Right atrium auricular region (tissue), 2 donors: ENCODE measurements at regions not wholly inside any gene's neighbourhood (a gene's known extent, or its start where the extent isn't known, plus 50 kb on each side); places are given as distances from the start of the nearest gene placed in this dataset.
"Not testable (repeated sequence)": the region's sequence is repeated elsewhere in the genome, so short reads cannot be mapped to it uniquely, and the experiment has no call there.

Experiments used
- DNase-seq: peaks from one replicate; pipeline ENCODE4 v3.0.0-alpha.2; 2019; ENCODE audit warnings: low spot score
- H3K27ac ChIP-seq, 2 donors: fragments of 200-600 bp; sonication (generic); 1 replicate in 1 of 2; 2 replicates in 1 of 2; pipeline ENCODE4 v1.5.1; 2016 to 2019
- H3K27me3 ChIP-seq, 2 donors: fragments of 200-600 bp; sonication (generic); one replicate each; pipeline versions ENCODE4 v1.5.1 to v1.6.0; 2017 to 2019
- H3K36me3 ChIP-seq: fragments of 200-600 bp; sonication (generic); one replicate; pipeline ENCODE4 v1.5.1; 2016
- H3K4me1 ChIP-seq, 2 donors: fragments of 200-600 bp; sonication (generic); one replicate each; pipeline versions ENCODE4 v1.5.1 to v1.6.0; 2017 to 2019
- H3K4me3 ChIP-seq, 2 donors: fragments of 200-600 bp; sonication (generic); 1 replicate in 1 of 2; 2 replicates in 1 of 2; pipeline ENCODE4 v1.5.1; 2017 to 2019; ENCODE audit warnings: mild to moderate bottlenecking in 1 of 2, moderate library complexity in 1 of 2
- H3K9me3 ChIP-seq, 2 donors: fragments of 200-600 bp; sonication (generic); one replicate each; pipeline ENCODE4 v1.5.1; 2019
- CTCF ChIP-seq, 2 donors: fragments of 200-600 bp; sonication (generic); IDR thresholded peaks; one replicate each; pipeline ENCODE4 v1.5.1; 2019; ENCODE audit warnings: antibody characterized with exemption in 2 of 2

- Histone ChIP-seq H3K4me1 (no peaks in the 10 kb centered on the region), H3K27me3 (no peaks in the 10 kb centered on the region), H3K36me3 (no peaks in the 10 kb centered on the region), H3K4me3 (no peak overlapping the region), H3K27ac (no peak overlapping the region), H3K9me3 (no peaks in the 10 kb centered on the region)
- TF ChIP-seq CTCF (IDR thresholded peaks at IDR 0.05) = no peak
- no peak for DNase-seq
These were observed 250.8 kb downstream of the FOXD2 start for GRCh38 chr1:47688461-47689296.

DNA sequence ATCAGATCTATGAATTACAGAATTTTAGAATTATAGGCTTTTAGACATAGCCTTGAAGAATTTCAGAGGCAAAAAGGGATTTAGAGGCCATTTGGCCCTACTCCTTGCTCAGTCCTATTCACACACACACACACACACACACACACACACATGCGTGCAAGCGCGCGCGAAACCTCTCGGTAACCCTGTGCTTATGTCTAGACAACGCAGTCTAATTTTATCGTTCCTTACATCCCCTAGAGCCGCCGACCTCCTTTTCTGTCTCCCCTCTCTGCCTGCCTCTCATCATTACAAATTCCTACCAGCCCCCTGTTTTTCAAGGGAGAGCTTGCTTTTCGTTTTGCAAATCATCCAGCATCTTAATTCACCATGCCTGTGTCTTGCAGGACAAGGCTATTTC is 252.1 kb downstream of the FOXD2 start:
- no peak for DNase-seq
- H3K27me3 ChIP-seq = no peaks in the 10 kb centered on the region

GRCh38 chr1:47690341-47691250 is 252.8 kb downstream of the FOXD2 start:
- Histone ChIP-seq H3K4me1 (no peaks in the 10 kb centered on the region), H3K27me3 (no peaks in the 10 kb centered on the region), H3K27ac (no peak overlapping the region), H3K36me3 (no peaks in the 10 kb centered on the region), H3K9me3 (no peaks in the 10 kb centered on the region), H3K4me3 (no peak overlapping the region)
- DNase-seq = no peak
- TF ChIP-seq CTCF (IDR thresholded peaks at IDR 0.05) = no peak

More for the DNA sequence above, 252.1 kb downstream of the FOXD2 start:
- Histone ChIP-seq H3K9me3 (no peaks in the 10 kb centered on the region), H3K36me3 (no peaks in the 10 kb centered on the region), H3K4me1 (no peaks in the 10 kb centered on the region), H3K27ac (no peak overlapping the region), H3K4me3 (no peak overlapping the region)
- TF ChIP-seq CTCF (IDR thresholded peaks at IDR 0.05) = no peak

DNA sequence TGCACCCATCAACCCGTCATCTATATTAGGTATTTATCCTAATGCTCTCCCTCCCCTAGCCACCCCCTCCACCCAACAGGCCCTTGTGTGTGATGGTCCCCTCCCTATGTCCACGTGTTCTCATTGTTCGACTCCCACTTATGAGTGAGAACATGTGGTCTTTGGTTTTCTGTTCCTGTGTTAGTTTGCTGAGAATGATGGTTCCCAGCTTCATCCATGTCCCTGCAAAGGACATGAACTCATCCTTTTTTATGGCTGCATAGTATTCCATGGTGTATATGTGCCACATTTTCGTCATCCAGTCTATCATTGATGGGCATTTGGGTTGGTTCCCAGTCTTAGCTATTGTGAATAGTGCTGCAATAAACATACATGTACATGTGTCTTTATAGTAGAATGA is 253.4 kb downstream of the FOXD2 start:
- H3K27me3 ChIP-seq, DNase-seq, H3K27ac ChIP-seq, H3K36me3 ChIP-seq, H3K4me1 ChIP-seq, H3K4me3 ChIP-seq, H3K9me3 ChIP-seq: not testable (repeated sequence)

GRCh38 chr1:47692196-47692595 is 254.4 kb downstream of the FOXD2 start:
- Histone ChIP-seq H3K9me3 (no peaks in the 10 kb centered on the region), H3K27me3 (no peaks in the 10 kb centered on the region), H3K4me1 (no peaks in the 10 kb centered on the region), H3K36me3 (no peaks in the 10 kb centered on the region), H3K27ac (no peak overlapping the region), H3K4me3 (no peak overlapping the region)
- no peak for TF ChIP-seq CTCF (IDR thresholded peaks at IDR 0.05)
- DNase-seq = no peak

GRCh38 chr1:47693115-47693514 is 255.3 kb downstream of the FOXD2 start:
- Histone ChIP-seq H3K27ac (no peak overlapping the region), H3K27me3 (no peaks in the 10 kb centered on the region), H3K36me3 (no peaks in the 10 kb centered on the region), H3K9me3 (no peaks in the 10 kb centered on the region), H3K4me3 (no peak overlapping the region), H3K4me1 (no peaks in the 10 kb centered on the region)
- TF ChIP-seq CTCF (IDR thresholded peaks at IDR 0.05) = no peak
- DNase-seq = peak; percentile 11
